IMR-90 (cell line): ENCODE measurements at regions not wholly inside any gene's neighbourhood (a gene's known extent, or its start where the extent isn't known, plus 50 kb on each side); places are given as distances from the start of the nearest gene placed in this dataset.

ENCODE experiments used
- BHLHE40 ChIP-seq: fragments of 150-350 bp; IDR thresholded peaks from 2 replicates; pipeline ENCODE4 v1.6.1; 2016; ENCODE audit warnings: mild to moderate bottlenecking, low read depth, low read length
- CEBPB ChIP-seq: IDR thresholded peaks from 2 replicates; pipeline ENCODE4 v1.6.1; 2012; ENCODE audit warnings: low read depth, low read length, improper control_type of control experiment
- CHD1 ChIP-seq: IDR thresholded peaks from 2 replicates; pipeline ENCODE4 v1.6.1; 2012; ENCODE audit warnings: low read depth, low read length, improper control_type of control experiment
- CTCF ChIP-seq: conservative IDR thresholded peaks from 2 replicates; pipeline ENCODE4 v1.5.1; 2012; ENCODE audit warnings: mild to moderate bottlenecking, low read depth, low read length, improper control_type of control experiment
- ELK1 ChIP-seq: fragments of 150-350 bp; IDR thresholded peaks from 2 replicates; pipeline ENCODE4 v1.6.1; 2016; ENCODE audit warnings: low read depth, mild to moderate bottlenecking, low read length, moderate library complexity, borderline replicate concordance
- FOS ChIP-seq: fragments of 150-350 bp; IDR thresholded peaks from 2 replicates; pipeline ENCODE4 v1.6.1; 2016; ENCODE audit warnings: low read depth, low read length
- MAFK ChIP-seq: IDR thresholded peaks from 2 replicates; pipeline ENCODE4 v1.6.1; 2012; ENCODE audit warnings: low read depth, low read length, improper control_type of control experiment
- MAZ ChIP-seq: IDR thresholded peaks from 2 replicates; pipeline ENCODE4 v1.6.1; 2012; ENCODE audit warnings: low read depth, mild to moderate bottlenecking, low read length, improper control_type of control experiment, moderate library complexity, borderline replicate concordance
- MXI1 ChIP-seq: IDR thresholded peaks from 2 replicates; pipeline ENCODE4 v1.6.1; 2012; ENCODE audit warnings: low read depth, mild to moderate bottlenecking, low read length, moderate library complexity, borderline replicate concordance
- POLR2A ChIP-seq: IDR thresholded peaks from 2 replicates; pipeline ENCODE4 v1.6.1; 2012; ENCODE audit warnings: mild to moderate bottlenecking, low read depth, low read length
- RAD21 ChIP-seq: IDR thresholded peaks from 2 replicates; pipeline ENCODE4 v1.6.1; 2012; ENCODE audit warnings: low read length, improper control_type of control experiment
- RCOR1 ChIP-seq: IDR thresholded peaks from 2 replicates; pipeline ENCODE4 v1.6.1; 2012; ENCODE audit warnings: mild to moderate bottlenecking, low read length, improper control_type of control experiment; ENCODE audit not compliant: insufficient replicate concordance
- SMC3 ChIP-seq: fragments of 150-350 bp; IDR thresholded peaks from 2 replicates; pipeline ENCODE4 v1.6.1; 2016; ENCODE audit warnings: low read depth, mild to moderate bottlenecking, antibody characterized with exemption, low read length, moderate library complexity
- USF2 ChIP-seq: fragments of 150-350 bp; IDR thresholded peaks from 2 replicates; pipeline ENCODE4 v1.6.1; 2017; ENCODE audit warnings: mild to moderate bottlenecking, antibody characterized with exemption, low read length, low read depth

GRCh38 chr20:39554341-39554740, 592.2 kb downstream of the DHX35 start:
- TF ChIP-seq CTCF (no peak), MAZ (no peak), RAD21 (no peak), SMC3 (no peak), CEBPB (no peak), BHLHE40 (no peak), POLR2A (no peak), MXI1 (no peak), USF2 (no peak), RCOR1 (no peak), ELK1 (no peak), FOS (no peak), CHD1 (no peak), MAFK (no peak)
